MM.1S (cell line): ENCODE measurements at regions not wholly inside any gene's neighbourhood (a gene's known extent, or its start where the extent isn't known, plus 50 kb on each side); places are given as distances from the start of the nearest gene placed in this dataset.

Experiments
- DNase-seq: peaks from one replicate; pipeline ENCODE4 v3.0.0-alpha.2; 2015
- H2AFZ ChIP-seq: fragments of 300-600 bp; sonication (generic); 2 replicates; pipeline ENCODE4 v1.6.0; 2016; ENCODE audit warnings: antibody characterized with exemption, low read length
- H3F3A ChIP-seq: fragments of 300-600 bp; sonication (generic); 2 replicates; pipeline ENCODE4 v1.6.1; 2016; ENCODE audit warnings: mild to moderate bottlenecking, antibody characterized with exemption, low read length, moderate library complexity, mixed read lengths; ENCODE audit not compliant: insufficient read depth
- H3K27ac ChIP-seq: fragments of 300-600 bp; sonication (generic); 2 replicates; pipeline ENCODE4 v1.5.1; 2016; ENCODE audit warnings: mild to moderate bottlenecking, low read length
- H3K27me3 ChIP-seq: fragments of 300-600 bp; sonication (generic); replicated peaks from 2 replicates; pipeline ENCODE4 v1.6.0; 2016; ENCODE audit warnings: low read length; ENCODE audit not compliant: insufficient read depth
- H3K36me3 ChIP-seq: fragments of 300-600 bp; sonication (generic); replicated peaks from 2 replicates; pipeline ENCODE4 v1.6.1; 2016; ENCODE audit warnings: mild to moderate bottlenecking, low read length, mixed read lengths; ENCODE audit not compliant: insufficient read depth
- H3K4me1 ChIP-seq: fragments of 300-600 bp; sonication (generic); 2 replicates; pipeline ENCODE4 v1.6.1; 2016; ENCODE audit warnings: low read length, mixed read lengths
- H3K4me2 ChIP-seq: fragments of 300-600 bp; sonication (generic); 2 replicates; pipeline ENCODE4 v1.6.0; 2016; ENCODE audit warnings: low read depth, low read length
- H3K4me3 ChIP-seq: fragments of 300-600 bp; sonication (generic); 2 replicates; pipeline ENCODE4 v1.5.1; 2016; ENCODE audit warnings: low read length, mixed read lengths
- H3K79me2 ChIP-seq: fragments of 300-600 bp; sonication (generic); 2 replicates; pipeline ENCODE4 v1.6.1; 2016; ENCODE audit warnings: mixed run types, low read length, mixed read lengths
- H3K9ac ChIP-seq: fragments of 300-600 bp; sonication (generic); 2 replicates; pipeline ENCODE4 v1.6.1; 2016; ENCODE audit warnings: low read length, mixed read lengths
- H3K9me2 ChIP-seq: fragments of 300-600 bp; sonication (generic); replicated peaks from 2 replicates; pipeline ENCODE4 v1.6.1; 2016; ENCODE audit warnings: mild to moderate bottlenecking, low read length, mixed read lengths; ENCODE audit not compliant: insufficient read depth
- H3K9me3 ChIP-seq: fragments of 300-600 bp; sonication (generic); replicated peaks from 2 replicates; pipeline ENCODE4 v1.6.1; 2016; ENCODE audit warnings: mild to moderate bottlenecking, low read length, mixed read lengths; ENCODE audit not compliant: insufficient read depth
- H4K20me1 ChIP-seq: fragments of 300-600 bp; sonication (generic); 2 replicates; pipeline ENCODE4 v1.6.1; 2016; ENCODE audit warnings: mild to moderate bottlenecking, low read length, moderate library complexity, mixed read lengths; ENCODE audit not compliant: insufficient read depth
- CTCF ChIP-seq: fragments of 300-600 bp; sonication (generic); IDR thresholded peaks from 2 replicates; pipeline ENCODE4 v1.5.1; 2016; ENCODE audit warnings: antibody characterized with exemption, low read length, mixed read lengths
- EZH2 ChIP-seq: fragments of 300-600 bp; sonication (generic); optimal IDR thresholded peaks from 2 replicates; pipeline ENCODE3; 2017; ENCODE audit warnings: low read depth, mild to moderate bottlenecking, antibody characterized with exemption, low read length, mixed read lengths
- EZH2phosphoT487 ChIP-seq: fragments of 300-600 bp; sonication (generic); IDR thresholded peaks from 2 replicates; pipeline ENCODE4 v1.6.1; 2018; ENCODE audit warnings: antibody characterized with exemption, low read length

DNA sequence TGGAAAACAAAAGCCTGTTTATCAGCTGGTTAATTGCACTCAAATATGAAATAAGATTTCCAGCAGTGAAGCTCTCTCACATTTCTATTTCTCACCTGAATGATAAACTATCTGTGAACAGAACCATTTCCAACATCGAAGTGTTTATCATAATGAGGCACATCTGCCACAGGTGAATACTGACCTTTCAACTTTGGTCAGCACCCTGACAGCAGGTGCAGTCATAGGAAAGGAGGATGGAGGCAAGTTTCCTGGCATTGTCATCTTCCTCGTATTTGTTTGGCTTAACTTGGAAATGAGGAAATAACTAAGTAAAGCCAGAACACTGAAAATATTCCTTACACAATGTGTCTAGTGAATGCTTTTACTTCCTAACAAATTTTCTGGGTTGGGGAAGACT lies 716.4 kb downstream of the NR2F1-AS1 start:
- H3K9ac ChIP-seq: no peak overlapping the region
- no peaks in the 10 kb centered on the region for H3F3A ChIP-seq
- no peak overlapping the region for H3K4me3 ChIP-seq
- no peaks in the 10 kb centered on the region for H3K9me2 ChIP-seq
- no peaks in the 10 kb centered on the region for H3K36me3 ChIP-seq
- no peak for TF ChIP-seq EZH2
- TF ChIP-seq CTCF: no peak
- no peak for TF ChIP-seq EZH2phosphoT487
- DNase-seq: no peak
- no peak overlapping the region for H3K27ac ChIP-seq
- H4K20me1 ChIP-seq: no peaks in the 10 kb centered on the region
- no peaks in the 10 kb centered on the region for H3K27me3 ChIP-seq
- no peak overlapping the region for H3K4me2 ChIP-seq
- H3K9me3 ChIP-seq: no peaks in the 10 kb centered on the region
- H3K4me1 ChIP-seq: no peaks in the 10 kb centered on the region
- H2AFZ ChIP-seq: no peak overlapping the region
- no peaks in the 10 kb centered on the region for H3K79me2 ChIP-seq

DNA sequence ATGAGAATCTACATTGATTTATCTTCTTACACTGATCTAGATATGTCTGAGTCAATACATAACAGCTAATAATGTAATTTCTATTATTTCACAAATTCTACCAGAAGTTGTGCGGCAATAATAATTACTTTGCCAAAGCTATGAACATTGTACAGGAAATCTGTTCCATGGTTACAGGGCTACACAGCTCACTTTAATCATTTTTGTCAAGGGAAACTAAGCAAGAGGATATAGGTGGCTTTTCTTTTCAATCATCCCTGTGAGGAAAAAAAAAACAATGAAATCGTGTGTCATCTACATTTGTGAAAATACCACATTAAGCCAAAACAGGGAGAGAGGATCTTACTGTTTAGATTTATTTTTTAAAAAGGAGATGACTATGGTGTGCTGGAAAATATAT lies 717.4 kb downstream of the NR2F1-AS1 start:
- no peaks in the 10 kb centered on the region for H3K79me2 ChIP-seq
- H3K36me3 ChIP-seq: no peaks in the 10 kb centered on the region
- no peak overlapping the region for H2AFZ ChIP-seq
- DNase-seq: no peak
- H4K20me1 ChIP-seq: no peaks in the 10 kb centered on the region
- H3K27ac ChIP-seq: no peak overlapping the region
- no peaks in the 10 kb centered on the region for H3K27me3 ChIP-seq
- no peak overlapping the region for H3K4me3 ChIP-seq
- no peaks in the 10 kb centered on the region for H3F3A ChIP-seq
- no peaks in the 10 kb centered on the region for H3K4me1 ChIP-seq
- TF ChIP-seq EZH2phosphoT487: no peak
- no peak for TF ChIP-seq CTCF
- H3K9me2 ChIP-seq: no peaks in the 10 kb centered on the region
- no peak overlapping the region for H3K9ac ChIP-seq
- no peaks in the 10 kb centered on the region for H3K9me3 ChIP-seq
- H3K4me2 ChIP-seq: no peak overlapping the region

DNA sequence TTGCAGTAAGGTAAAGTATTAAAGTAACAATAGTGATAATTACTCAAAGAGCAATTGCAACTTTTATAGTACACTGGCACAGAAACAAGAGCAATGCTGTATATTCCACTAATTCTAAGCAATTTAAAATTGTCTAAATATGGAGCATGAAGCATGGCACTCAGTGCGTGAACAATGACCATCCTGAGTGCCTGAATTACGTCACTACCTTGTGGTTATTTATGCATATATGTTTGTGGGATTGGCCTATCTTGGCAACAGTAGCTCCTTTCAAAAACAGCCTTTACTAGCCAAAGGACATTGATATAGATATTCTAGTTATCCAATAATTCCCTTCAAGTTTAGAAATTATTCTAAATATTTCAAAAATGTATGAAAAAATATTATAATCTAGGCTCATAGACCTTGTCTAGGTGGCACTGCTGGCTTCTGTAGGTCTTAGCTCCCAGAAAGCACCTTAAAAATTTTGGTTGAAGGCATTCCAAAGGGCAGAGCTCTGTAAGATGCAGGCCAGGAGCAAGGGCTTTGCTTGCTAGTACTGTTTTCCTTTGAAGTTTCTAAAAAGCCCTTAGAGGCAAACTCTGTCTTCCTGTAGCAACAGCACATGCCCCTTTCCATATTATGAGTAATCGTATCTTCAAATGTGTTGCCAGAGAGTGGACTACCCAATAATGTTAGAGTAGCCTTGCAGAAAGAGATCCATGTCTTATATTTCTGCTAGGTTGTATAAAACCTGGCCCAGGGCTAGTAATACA lies 719.3 kb downstream of the NR2F1-AS1 start:
- Histone ChIP-seq H3K4me1 (no peaks in the 10 kb centered on the region), H3K4me2 (no peak overlapping the region), H3K36me3 (no peaks in the 10 kb centered on the region), H3K79me2 (no peaks in the 10 kb centered on the region), H2AFZ (no peak overlapping the region), H3K9ac (no peak overlapping the region), H3K27ac (no peak overlapping the region), H3K9me3 (no peaks in the 10 kb centered on the region), H3K27me3 (no peaks in the 10 kb centered on the region), H3F3A (no peaks in the 10 kb centered on the region), H3K9me2 (no peaks in the 10 kb centered on the region), H4K20me1 (no peaks in the 10 kb centered on the region), H3K4me3 (no peak overlapping the region)
- no peak for DNase-seq
- TF ChIP-seq CTCF: no peak
- TF ChIP-seq EZH2phosphoT487: no peak
- no peak for TF ChIP-seq EZH2
